ENCODE measurements at regions not wholly inside any gene's neighbourhood (a gene's known extent, or its start where the extent isn't known, plus 50 kb on each side); places are given as distances from the start of the nearest gene placed in this dataset.

DNA sequence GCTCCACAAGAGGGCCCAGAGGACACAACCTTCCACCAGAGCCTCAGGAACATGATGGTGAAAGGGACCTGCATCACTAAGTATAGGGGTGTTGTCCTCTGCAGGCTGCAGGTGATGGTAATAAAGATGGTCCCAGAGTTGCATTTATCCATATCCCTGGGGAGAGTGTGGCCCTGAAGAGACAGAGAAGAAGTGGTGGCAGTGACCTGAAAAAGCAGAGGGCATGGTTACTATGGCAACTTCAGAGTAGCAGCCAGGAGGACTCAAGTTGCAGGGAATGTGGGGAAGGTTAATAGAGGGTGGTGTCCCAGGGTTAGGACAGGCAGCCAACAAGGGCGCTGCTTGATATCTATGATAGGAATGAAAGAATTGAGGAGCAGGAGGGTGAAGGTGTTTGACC, 57.1 kb downstream of the HLA-A start:
- H3K4me1 ChIP-seq (ENCODE audit: insufficient read depth), result no peaks in the 10 kb centered on the region
- DNase-seq (ENCODE audit: low spot score), result no peak
- no peak overlapping the region for H3K4me2 ChIP-seq
- H3K79me2 ChIP-seq, result no peaks in the 10 kb centered on the region
- H4K20me1 ChIP-seq (ENCODE audit: insufficient read depth, poor library complexity, severe bottlenecking), result no peaks in the 10 kb centered on the region
- H3K27me3 ChIP-seq, result peaks cover 8% of the 10 kb centered on the region
- H3K4me3 ChIP-seq, result no peak overlapping the region
- WGBS (ENCODE audit: low lambda C conversion rate, missing lambda C conversion rate), result 100% methylated on average over 1 of the region's 1 CpG
- H3K27ac ChIP-seq, result no peak overlapping the region
- H3K9me2 ChIP-seq (replicated peaks; ENCODE audit: insufficient read depth), result no peaks in the 10 kb centered on the region
- H3K9me3 ChIP-seq (ENCODE audit: low read depth), result no peaks in the 10 kb centered on the region
- TF ChIP-seq, protein P1, sequence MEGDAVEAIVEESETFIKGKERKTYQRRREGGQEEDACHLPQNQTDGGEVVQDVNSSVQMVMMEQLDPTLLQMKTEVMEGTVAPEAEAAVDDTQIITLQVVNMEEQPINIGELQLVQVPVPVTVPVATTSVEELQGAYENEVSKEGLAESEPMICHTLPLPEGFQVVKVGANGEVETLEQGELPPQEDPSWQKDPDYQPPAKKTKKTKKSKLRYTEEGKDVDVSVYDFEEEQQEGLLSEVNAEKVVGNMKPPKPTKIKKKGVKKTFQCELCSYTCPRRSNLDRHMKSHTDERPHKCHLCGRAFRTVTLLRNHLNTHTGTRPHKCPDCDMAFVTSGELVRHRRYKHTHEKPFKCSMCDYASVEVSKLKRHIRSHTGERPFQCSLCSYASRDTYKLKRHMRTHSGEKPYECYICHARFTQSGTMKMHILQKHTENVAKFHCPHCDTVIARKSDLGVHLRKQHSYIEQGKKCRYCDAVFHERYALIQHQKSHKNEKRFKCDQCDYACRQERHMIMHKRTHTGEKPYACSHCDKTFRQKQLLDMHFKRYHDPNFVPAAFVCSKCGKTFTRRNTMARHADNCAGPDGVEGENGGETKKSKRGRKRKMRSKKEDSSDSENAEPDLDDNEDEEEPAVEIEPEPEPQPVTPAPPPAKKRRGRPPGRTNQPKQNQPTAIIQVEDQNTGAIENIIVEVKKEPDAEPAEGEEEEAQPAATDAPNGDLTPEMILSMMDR (IDR thresholded peaks at IDR 0.05; ENCODE audit: poor library complexity), result no peak
- TF ChIP-seq EZH2 (IDR thresholded peaks at IDR 0.05; ENCODE audit: borderline replicate concordance), result no peak
- no peak for TF ChIP-seq EZH2phosphoT487 (IDR thresholded peaks at IDR 0.05; ENCODE audit: low read depth, severe bottlenecking, unreplicated experiment)
- H3K36me3 ChIP-seq (replicated peaks; ENCODE audit: insufficient read depth, low read depth), result no peaks in the 10 kb centered on the region
- H2AFZ ChIP-seq, result no peak overlapping the region

DNA sequence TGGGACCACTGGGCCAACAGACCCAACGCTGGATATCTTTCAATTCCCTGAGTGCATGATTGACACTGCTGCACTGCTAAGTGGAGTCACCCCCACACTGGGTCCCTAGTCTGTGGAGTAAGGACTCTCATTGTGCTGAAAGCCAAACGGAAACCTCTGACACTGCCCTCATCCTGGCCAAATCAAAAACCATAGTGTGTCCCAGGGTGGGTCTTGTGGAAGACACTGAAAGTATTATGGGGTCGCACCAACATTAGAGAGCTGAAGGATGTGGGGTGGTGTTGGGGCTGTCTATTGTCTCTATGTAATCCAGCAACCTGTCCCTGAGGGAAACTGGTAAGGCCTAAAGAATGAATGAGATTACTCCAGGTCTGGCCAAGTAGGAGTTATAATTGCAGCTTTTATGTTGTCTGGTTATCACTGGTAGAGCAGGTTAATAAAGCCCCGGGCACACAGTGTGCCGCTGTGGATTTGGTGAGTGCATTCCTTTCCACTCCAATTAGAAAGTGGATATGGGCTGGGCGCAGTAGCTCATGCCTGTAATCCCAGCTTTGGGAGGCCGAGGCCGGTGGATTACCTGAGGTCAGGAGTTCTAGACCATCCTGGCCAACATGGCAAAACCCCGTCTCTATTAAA, 57.9 kb downstream of the HLA-A start:
- Histone ChIP-seq H3K4me2 (no peak overlapping the region), H2AFZ (no peak overlapping the region), H3K9me2 (replicated peaks; ENCODE audit: insufficient read depth) (no peaks in the 10 kb centered on the region), H4K20me1 (ENCODE audit: insufficient read depth, poor library complexity, severe bottlenecking) (no peaks in the 10 kb centered on the region), H3K4me1 (ENCODE audit: insufficient read depth) (no peaks in the 10 kb centered on the region), H3K9me3 (ENCODE audit: low read depth) (no peaks in the 10 kb centered on the region), H3K4me3 (no peak overlapping the region), H3K27ac (no peak overlapping the region), H3K27me3 (peaks cover 14% of the 10 kb centered on the region), H3K79me2 (no peaks in the 10 kb centered on the region), H3K36me3 (replicated peaks; ENCODE audit: insufficient read depth, low read depth) (no peaks in the 10 kb centered on the region)
- TF ChIP-seq EZH2 (IDR thresholded peaks at IDR 0.05; ENCODE audit: borderline replicate concordance) (no peak), EZH2phosphoT487 (IDR thresholded peaks at IDR 0.05; ENCODE audit: low read depth, severe bottlenecking, unreplicated experiment) (no peak)
- TF ChIP-seq, protein P1 (IDR thresholded peaks at IDR 0.05; ENCODE audit: poor library complexity), result no peak
- WGBS (ENCODE audit: low lambda C conversion rate, missing lambda C conversion rate), result 89% methylated on average over 9 of the region's 9 CpGs
- no peak for DNase-seq (ENCODE audit: low spot score)

DNA sequence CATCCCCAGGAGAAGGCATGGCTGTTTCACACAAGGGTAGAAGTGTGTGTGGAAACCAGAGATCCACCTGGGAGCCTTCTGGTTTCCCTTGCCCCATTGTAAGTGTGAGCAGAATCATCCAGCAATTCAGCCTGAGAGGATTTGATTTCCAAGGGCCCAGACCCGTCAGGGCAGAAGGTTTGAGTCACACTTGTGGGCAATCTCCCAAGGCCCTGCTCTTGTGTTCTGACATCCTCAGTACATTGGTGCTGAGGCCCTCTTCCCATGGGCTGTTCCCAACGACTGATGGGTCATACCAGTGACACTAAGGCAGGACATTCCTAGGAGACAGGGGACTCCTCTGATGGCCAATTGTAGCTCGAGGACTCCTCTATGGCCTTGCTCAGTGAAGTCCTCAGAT, 58.2 kb upstream of the POLR1H start:
- Histone ChIP-seq H3K27ac (no peak overlapping the region), H2AFZ (no peak overlapping the region), H3K36me3 (replicated peaks; ENCODE audit: insufficient read depth, low read depth) (no peaks in the 10 kb centered on the region), H3K79me2 (no peaks in the 10 kb centered on the region), H3K4me2 (no peak overlapping the region), H3K4me1 (ENCODE audit: insufficient read depth) (peaks cover 15% of the 10 kb centered on the region), H3K9me2 (replicated peaks; ENCODE audit: insufficient read depth) (no peaks in the 10 kb centered on the region), H3K27me3 (peaks cover 40% of the 10 kb centered on the region), H4K20me1 (ENCODE audit: insufficient read depth, poor library complexity, severe bottlenecking) (no peaks in the 10 kb centered on the region), H3K4me3 (no peak overlapping the region), H3K9me3 (ENCODE audit: low read depth) (no peaks in the 10 kb centered on the region)
- 73% methylated on average over 3 of the region's 3 CpGs for WGBS (ENCODE audit: low lambda C conversion rate, missing lambda C conversion rate)
- TF ChIP-seq EZH2 (IDR thresholded peaks at IDR 0.05; ENCODE audit: borderline replicate concordance), result no peak
- TF ChIP-seq, protein P1 (IDR thresholded peaks at IDR 0.05; ENCODE audit: poor library complexity), result no peak
- no peak for TF ChIP-seq EZH2phosphoT487 (IDR thresholded peaks at IDR 0.05; ENCODE audit: low read depth, severe bottlenecking, unreplicated experiment)
- no peak for DNase-seq (ENCODE audit: low spot score)
